ENCODE measurements at regions not wholly inside any gene's neighbourhood (a gene's known extent, or its start where the extent isn't known, plus 50 kb on each side); places are given as distances from the start of the nearest gene placed in this dataset.

DNA sequence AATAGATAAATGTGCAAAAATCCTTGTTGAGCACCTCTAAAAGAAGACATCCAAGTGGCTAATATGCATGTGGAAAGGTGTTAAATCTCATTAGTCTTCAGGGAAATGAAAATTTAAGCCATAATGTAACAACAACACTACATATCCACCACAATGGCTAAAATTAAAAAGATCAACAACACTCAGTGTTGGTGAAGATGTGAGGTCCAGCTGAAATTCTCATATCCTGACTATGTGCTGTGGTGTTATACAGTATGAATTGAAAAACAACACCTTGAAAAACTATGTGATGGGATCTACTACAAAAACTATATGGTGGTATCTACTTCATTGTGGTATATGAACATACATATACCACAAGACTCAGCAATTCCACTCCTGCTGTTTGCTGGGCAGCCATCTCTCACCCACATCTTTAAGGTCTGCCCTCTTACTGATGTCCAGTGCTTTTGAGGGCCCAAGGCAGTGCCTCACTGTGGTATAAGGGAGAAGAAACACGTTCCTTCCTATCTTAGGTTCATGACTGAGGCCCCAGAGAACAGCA lies 146.4 kb downstream of the CD83 start:
- no peaks in the 10 kb centered on the region for H3K9me2 ChIP-seq (ENCODE audit: insufficient read depth)
- H2AFZ ChIP-seq (ENCODE audit: low read depth, low read length, poor library complexity, severe bottlenecking), result no peak overlapping the region
- RAD21 ChIA-PET (ENCODE audit: low non-redundant PET in 1 of 2, low total read pairs in 2 of 2, uncharacterized antibody in 2 of 2, unreplicated experiment in 2 of 2), result no interaction called here
- BruUV-seq (replicated peaks), result no TSS peak
- H3K4me2 ChIP-seq (ENCODE audit: low read length), result no peak overlapping the region
- H3K4me1 ChIP-seq (ENCODE audit: control insufficient read depth in 1 of 2, insufficient read depth in 2 of 2, low read length in 2 of 2), result no peaks in the 10 kb centered on the region; a peak in 1 of 4 replicates
- H3K9me3 ChIP-seq (ENCODE audit: control insufficient read depth in 1 of 2, insufficient read depth in 1 of 2, low read depth in 1 of 2, low read length in 2 of 2), result peaks cover 0 to 7% of the 10 kb centered on the region in 2 experiments; a peak in 3 of 4 replicates
- POLR2A ChIA-PET, result no interaction called here
- no peaks in the 10 kb centered on the region for H3K36me3 ChIP-seq (ENCODE audit: control insufficient read depth in 1 of 2, insufficient read depth in 2 of 2, low read length in 2 of 2)
- CTCF ChIA-PET, result no interaction called here
- no peak for DNase-seq (ENCODE audit: low read depth, low spot score)
- H3K4me3 ChIP-seq (replicated peaks in 1 of 2; ENCODE audit: low read depth in 1 of 2, low read length in 2 of 2), result no peak overlapping the region
- TF ChIP-seq, protein P1, sequence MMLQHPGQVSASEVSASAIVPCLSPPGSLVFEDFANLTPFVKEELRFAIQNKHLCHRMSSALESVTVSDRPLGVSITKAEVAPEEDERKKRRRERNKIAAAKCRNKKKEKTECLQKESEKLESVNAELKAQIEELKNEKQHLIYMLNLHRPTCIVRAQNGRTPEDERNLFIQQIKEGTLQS (IDR thresholded peaks at IDR 0.05), result no peak
- TF ChIP-seq RAD21 (IDR thresholded peaks at IDR 0.05; ENCODE audit: low read depth) (no peak), CBX3 (IDR thresholded peaks at IDR 0.05; ENCODE audit: low read depth) (peak; percentile 74; the same call in 1 of the 2 replicates), CTCF (IDR thresholded peaks at IDR 0.05 in 2 of 3, conservative IDR thresholded peaks at IDR 0.05 in 1 of 3; ENCODE audit: borderline replicate concordance in 1 of 3, insufficient read depth in 1 of 3, low read depth in 2 of 3, low read length in 2 of 3) (no peak), EZH2phosphoT487 (IDR thresholded peaks at IDR 0.05; ENCODE audit: borderline replicate concordance) (no peak), CEBPB (IDR thresholded peaks at IDR 0.05; ENCODE audit: low read depth) (no peak)
- no peak overlapping the region for H3K27ac ChIP-seq (ENCODE audit: low read depth, low read length)
- H3K79me2 ChIP-seq (ENCODE audit: insufficient read depth, low read length), result no peaks in the 10 kb centered on the region
- intact Hi-C loops (cut with micrococcal nuclease), result no loop called here
- no peak overlapping the region for H3K9ac ChIP-seq (ENCODE audit: low read length)
- H3K27me3 ChIP-seq (ENCODE audit: insufficient read depth, low read length), result no peaks in the 10 kb centered on the region
- no peaks in the 10 kb centered on the region for H4K20me1 ChIP-seq (ENCODE audit: insufficient read depth)
- ATAC-seq, result no peak

Measured in HCT116 (cell line).